ENCODE measurements at regions not wholly inside any gene's neighbourhood (a gene's known extent, or its start where the extent isn't known, plus 50 kb on each side); places are given as distances from the start of the nearest gene placed in this dataset.

DNA sequence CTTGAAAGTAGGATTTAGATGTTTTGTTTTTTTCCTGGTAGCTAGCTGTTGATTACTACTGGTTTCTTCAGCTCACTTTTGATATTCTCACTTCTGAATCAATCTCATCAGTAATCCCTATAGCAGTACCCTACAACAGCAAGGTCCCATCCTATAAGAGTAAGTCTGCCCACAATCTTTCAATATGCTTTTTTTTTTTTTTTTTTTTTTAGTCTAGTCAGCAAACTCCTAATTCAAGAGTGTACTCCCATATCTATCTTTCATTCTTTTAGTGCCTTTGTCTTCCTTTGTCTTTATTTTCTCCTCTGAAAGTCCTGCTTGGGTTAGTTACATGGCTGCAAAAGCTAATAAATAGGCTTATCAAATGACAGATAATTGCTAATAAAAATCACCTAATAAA is 362.4 kb upstream of the RIOK2 start:
- Histone ChIP-seq H3K27me3 (replicated peaks; ENCODE audit: insufficient read depth) (no peaks in the 10 kb centered on the region), H3K4me3 (no peak overlapping the region), H3K9me3 (no peaks in the 10 kb centered on the region), H3K27ac (no peak overlapping the region), H3K4me1 (replicated peaks) (no peaks in the 10 kb centered on the region), H3K36me3 (no peaks in the 10 kb centered on the region)
- no peak for TF ChIP-seq POLR2A (IDR thresholded peaks at IDR 0.05)
- TF ChIP-seq POLR2AphosphoS5 (IDR thresholded peaks at IDR 0.05) = no peak
- TF ChIP-seq, protein P1, sequence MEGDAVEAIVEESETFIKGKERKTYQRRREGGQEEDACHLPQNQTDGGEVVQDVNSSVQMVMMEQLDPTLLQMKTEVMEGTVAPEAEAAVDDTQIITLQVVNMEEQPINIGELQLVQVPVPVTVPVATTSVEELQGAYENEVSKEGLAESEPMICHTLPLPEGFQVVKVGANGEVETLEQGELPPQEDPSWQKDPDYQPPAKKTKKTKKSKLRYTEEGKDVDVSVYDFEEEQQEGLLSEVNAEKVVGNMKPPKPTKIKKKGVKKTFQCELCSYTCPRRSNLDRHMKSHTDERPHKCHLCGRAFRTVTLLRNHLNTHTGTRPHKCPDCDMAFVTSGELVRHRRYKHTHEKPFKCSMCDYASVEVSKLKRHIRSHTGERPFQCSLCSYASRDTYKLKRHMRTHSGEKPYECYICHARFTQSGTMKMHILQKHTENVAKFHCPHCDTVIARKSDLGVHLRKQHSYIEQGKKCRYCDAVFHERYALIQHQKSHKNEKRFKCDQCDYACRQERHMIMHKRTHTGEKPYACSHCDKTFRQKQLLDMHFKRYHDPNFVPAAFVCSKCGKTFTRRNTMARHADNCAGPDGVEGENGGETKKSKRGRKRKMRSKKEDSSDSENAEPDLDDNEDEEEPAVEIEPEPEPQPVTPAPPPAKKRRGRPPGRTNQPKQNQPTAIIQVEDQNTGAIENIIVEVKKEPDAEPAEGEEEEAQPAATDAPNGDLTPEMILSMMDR (IDR thresholded peaks at IDR 0.05) = no peak
- no peak for DNase-seq (ENCODE audit: low spot score)
- intact Hi-C loops (cut with DNase I) = no loop called here

DNA sequence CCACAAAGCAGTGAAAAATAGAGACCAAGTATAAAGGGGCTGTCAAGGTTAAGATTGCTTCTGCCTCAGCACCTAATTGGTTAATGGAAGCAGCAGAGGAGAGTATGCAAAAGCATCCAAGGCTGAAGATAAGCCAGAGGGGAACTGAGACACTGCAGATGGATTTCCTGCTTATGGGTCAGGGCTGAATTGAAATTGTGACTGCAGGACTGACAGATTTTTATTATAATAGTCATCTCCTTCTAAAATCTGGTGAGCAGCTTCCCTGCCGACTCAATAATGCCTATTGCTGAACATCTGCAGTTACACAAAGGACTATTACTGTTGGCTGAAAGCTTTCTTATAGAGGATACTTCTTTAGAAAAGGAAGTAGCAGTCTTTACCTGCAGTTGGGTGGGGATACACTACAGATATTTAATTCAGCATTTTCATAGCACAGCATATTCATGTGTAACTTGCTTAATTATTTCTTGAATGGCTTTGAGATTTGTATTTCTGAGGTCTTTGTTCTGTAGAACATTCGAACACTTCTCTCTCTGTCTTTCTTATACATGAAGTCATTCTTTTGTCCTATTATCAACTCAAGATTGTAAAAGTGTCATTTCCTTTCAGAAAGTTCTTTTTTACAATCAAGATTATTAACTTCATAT is 363.0 kb upstream of the RIOK2 start:
- Histone ChIP-seq H3K4me3 (no peak overlapping the region), H3K27ac (no peak overlapping the region), H3K9me3 (no peaks in the 10 kb centered on the region), H3K36me3 (no peaks in the 10 kb centered on the region), H3K4me1 (replicated peaks) (no peaks in the 10 kb centered on the region), H3K27me3 (replicated peaks; ENCODE audit: insufficient read depth) (no peaks in the 10 kb centered on the region)
- no peak for TF ChIP-seq POLR2A (IDR thresholded peaks at IDR 0.05)
- TF ChIP-seq, protein P1 (IDR thresholded peaks at IDR 0.05) = no peak
- no peak for TF ChIP-seq POLR2AphosphoS5 (IDR thresholded peaks at IDR 0.05)
- intact Hi-C loops (cut with DNase I) = no loop called here
- WGBS = 41% methylated on average over 2 of the region's 2 CpGs
- no peak for DNase-seq (ENCODE audit: low spot score)

DNA sequence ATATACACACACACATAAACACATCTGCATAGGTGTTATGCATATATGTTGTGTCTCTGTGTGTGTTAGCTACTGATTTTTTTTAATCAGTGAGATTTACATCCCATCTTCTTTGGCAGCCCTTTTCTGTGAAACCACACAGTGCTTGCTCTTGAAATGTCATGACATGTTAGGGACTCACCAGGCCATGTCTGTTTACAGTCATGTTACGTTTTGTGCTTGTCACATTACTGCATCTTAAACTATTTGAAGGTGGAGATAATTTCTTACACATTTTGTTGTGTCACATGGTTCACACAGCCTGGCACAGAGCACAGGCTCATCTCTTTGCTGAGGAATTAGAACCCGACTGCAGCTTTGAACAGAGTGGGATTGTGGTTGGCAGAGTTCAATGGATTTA is 364.4 kb upstream of the RIOK2 start:
- intact Hi-C loops (cut with DNase I) = no loop called here
- H3K4me1 ChIP-seq (replicated peaks) = no peaks in the 10 kb centered on the region
- H3K36me3 ChIP-seq = no peaks in the 10 kb centered on the region
- no peak for TF ChIP-seq POLR2A (IDR thresholded peaks at IDR 0.05)
- no peaks in the 10 kb centered on the region for H3K9me3 ChIP-seq
- H3K4me3 ChIP-seq = no peak overlapping the region
- WGBS = 59% methylated on average over 2 of the region's 2 CpGs
- no peak overlapping the region for H3K27ac ChIP-seq
- H3K27me3 ChIP-seq (replicated peaks; ENCODE audit: insufficient read depth) = no peaks in the 10 kb centered on the region
- no peak for DNase-seq (ENCODE audit: low spot score)

DNA sequence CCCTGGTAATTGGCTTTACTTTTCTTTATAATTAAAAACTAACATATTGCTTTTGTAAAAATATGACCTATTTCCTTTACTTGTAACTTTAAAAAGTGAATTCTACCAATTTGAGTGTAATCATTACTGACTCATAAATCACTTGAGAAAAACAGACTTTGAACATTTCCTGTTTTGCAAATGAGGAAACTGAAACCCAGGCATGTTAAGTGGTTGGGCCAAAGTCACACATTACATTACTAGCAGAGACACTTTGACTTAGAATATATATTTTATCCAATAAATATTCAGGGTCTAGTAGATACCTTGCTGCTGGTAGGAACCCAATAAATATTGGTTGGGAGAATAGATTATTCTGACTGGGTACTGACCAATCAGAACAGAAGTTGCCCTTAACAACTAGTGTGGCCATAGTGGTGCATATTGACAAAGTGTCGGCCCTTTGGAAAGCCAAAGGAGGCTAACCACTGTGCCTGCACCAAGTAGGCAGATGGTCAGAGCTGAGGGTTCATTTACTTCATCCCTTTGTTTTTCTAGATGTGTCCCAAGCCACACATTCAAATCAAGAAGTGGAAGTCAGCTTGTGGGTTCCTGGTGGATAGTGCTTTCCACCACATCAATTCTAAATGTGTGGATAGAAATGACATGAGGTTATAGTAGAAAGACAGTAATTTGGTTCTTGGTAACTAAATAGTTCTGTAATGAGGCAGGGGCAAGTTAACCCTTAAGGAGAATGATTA is 365.1 kb upstream of the RIOK2 start:
- DNase-seq (ENCODE audit: low spot score) = no peak
- TF ChIP-seq, protein P1 (IDR thresholded peaks at IDR 0.05) = no peak
- TF ChIP-seq POLR2A (IDR thresholded peaks at IDR 0.05) (no peak), POLR2AphosphoS5 (IDR thresholded peaks at IDR 0.05) (no peak)
- Histone ChIP-seq H3K27me3 (replicated peaks; ENCODE audit: insufficient read depth) (no peaks in the 10 kb centered on the region), H3K4me3 (no peak overlapping the region), H3K9me3 (no peaks in the 10 kb centered on the region), H3K27ac (no peak overlapping the region), H3K36me3 (no peaks in the 10 kb centered on the region), H3K4me1 (replicated peaks) (no peaks in the 10 kb centered on the region)
- WGBS = 93% methylated on average over 1 of the region's 1 CpG
- intact Hi-C loops (cut with DNase I) = no loop called here

DNA sequence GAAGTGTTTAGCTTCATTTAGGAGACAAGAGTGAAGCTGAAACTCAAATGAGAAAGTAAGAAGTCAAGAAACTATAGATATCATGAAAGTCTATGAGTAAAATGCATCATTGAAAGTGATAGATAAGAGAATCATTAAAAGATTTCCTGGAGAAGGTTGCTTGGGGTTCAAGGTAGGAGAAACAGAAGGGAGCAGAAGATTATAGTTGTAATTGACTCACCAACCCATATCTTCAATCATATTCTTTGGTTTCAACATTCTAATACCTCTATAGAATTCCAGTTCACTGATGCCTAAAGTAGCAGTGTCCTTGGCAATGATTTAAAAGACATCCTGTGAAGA is 365.7 kb upstream of the RIOK2 start:
- H3K36me3 ChIP-seq = no peaks in the 10 kb centered on the region
- H3K4me1 ChIP-seq (replicated peaks) = no peaks in the 10 kb centered on the region
- no peak for DNase-seq (ENCODE audit: low spot score)
- H3K4me3 ChIP-seq = no peak overlapping the region
- intact Hi-C loops (cut with DNase I) = no loop called here
- H3K9me3 ChIP-seq = no peaks in the 10 kb centered on the region
- no peaks in the 10 kb centered on the region for H3K27me3 ChIP-seq (replicated peaks; ENCODE audit: insufficient read depth)
- no peak for TF ChIP-seq POLR2A (IDR thresholded peaks at IDR 0.05)
- no peak overlapping the region for H3K27ac ChIP-seq

DNA sequence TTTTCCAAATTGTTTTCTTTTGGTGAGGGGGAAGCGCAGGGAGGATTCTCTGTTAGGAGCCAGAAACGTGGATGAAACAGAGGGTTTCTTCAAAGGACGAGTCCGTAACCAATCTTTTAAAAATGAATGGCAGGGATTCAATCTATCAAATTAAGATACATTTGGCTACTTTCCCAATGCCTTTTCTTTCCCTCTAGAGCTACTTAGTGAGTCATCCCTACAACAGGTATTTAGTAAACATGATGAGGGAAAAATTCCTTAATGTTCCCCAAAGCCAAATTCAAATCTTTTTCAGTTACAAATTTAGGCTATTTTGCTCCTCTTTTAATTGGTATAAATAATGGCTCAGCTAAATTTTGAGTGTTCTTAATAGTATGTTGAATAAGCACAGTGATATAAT is 366.4 kb upstream of the RIOK2 start:
- intact Hi-C loops (cut with DNase I) = no loop called here

More for the DNA sequence above, 366.4 kb upstream of the RIOK2 start:
- WGBS = 67% methylated on average over 4 of the region's 4 CpGs
- H3K36me3 ChIP-seq = no peaks in the 10 kb centered on the region
- H3K9me3 ChIP-seq = no peaks in the 10 kb centered on the region
- no peaks in the 10 kb centered on the region for H3K27me3 ChIP-seq (replicated peaks; ENCODE audit: insufficient read depth)
- H3K27ac ChIP-seq = no peak overlapping the region
- TF ChIP-seq, protein P1 (IDR thresholded peaks at IDR 0.05) = no peak
- TF ChIP-seq POLR2A (IDR thresholded peaks at IDR 0.05) = no peak
- TF ChIP-seq POLR2AphosphoS5 (IDR thresholded peaks at IDR 0.05) = no peak
- no peak for DNase-seq (ENCODE audit: low spot score)
- H3K4me3 ChIP-seq = no peak overlapping the region
- no peaks in the 10 kb centered on the region for H3K4me1 ChIP-seq (replicated peaks)
